ENCODE measurements at regions not wholly inside any gene's neighbourhood (a gene's known extent, or its start where the extent isn't known, plus 50 kb on each side); places are given as distances from the start of the nearest gene placed in this dataset.

DNA sequence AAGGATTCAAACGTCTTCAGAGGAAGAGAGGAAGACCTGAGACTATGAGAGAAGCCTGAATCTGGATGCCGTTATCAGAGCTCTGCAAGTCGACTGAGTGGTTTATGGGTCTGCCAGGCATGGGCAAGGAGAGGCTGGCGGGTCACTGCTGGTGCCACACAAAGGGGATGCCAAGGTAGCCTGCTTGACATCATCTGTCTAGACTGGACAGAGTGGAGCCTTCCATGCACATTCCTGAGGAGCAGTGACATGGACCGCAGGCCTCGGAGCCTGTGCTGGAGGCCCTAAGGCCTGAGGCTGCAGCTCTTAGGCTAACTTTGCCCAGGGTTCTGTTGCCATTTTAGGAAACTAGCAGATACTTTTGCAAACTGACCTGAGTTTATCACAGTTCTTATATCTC, 127.4 kb downstream of the WT1 start:
- no peak for TF ChIP-seq POLR2AphosphoS5 (IDR thresholded peaks at IDR 0.05)
- TF ChIP-seq, protein P1, sequence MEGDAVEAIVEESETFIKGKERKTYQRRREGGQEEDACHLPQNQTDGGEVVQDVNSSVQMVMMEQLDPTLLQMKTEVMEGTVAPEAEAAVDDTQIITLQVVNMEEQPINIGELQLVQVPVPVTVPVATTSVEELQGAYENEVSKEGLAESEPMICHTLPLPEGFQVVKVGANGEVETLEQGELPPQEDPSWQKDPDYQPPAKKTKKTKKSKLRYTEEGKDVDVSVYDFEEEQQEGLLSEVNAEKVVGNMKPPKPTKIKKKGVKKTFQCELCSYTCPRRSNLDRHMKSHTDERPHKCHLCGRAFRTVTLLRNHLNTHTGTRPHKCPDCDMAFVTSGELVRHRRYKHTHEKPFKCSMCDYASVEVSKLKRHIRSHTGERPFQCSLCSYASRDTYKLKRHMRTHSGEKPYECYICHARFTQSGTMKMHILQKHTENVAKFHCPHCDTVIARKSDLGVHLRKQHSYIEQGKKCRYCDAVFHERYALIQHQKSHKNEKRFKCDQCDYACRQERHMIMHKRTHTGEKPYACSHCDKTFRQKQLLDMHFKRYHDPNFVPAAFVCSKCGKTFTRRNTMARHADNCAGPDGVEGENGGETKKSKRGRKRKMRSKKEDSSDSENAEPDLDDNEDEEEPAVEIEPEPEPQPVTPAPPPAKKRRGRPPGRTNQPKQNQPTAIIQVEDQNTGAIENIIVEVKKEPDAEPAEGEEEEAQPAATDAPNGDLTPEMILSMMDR (IDR thresholded peaks at IDR 0.05 in 8 of 11, conservative IDR thresholded peaks at IDR 0.05 in 3 of 11): no peak

All from spleen (tissue), 7 donors.